PC-3 (cell line): ENCODE measurements at regions not wholly inside any gene's neighbourhood (a gene's known extent, or its start where the extent isn't known, plus 50 kb on each side); places are given as distances from the start of the nearest gene placed in this dataset.
"Not testable (repeated sequence)": the region's sequence is repeated elsewhere in the genome, so short reads cannot be mapped to it uniquely, and the experiment has no call there.

Experiments
- ATAC-seq: fragments of 200-7000 bp; cut with Tn5 transposase; 2 replicates; pipeline ENCODE4 v1.9.1; 2020; ENCODE audit warnings: mild to moderate bottlenecking, moderate library complexity
- BruUV-seq: library from RNA; stranded (reverse); fragments of 400-500 nt; replicated peaks from 2 replicates; lab custom pipeline; 2021; lab: Mats Ljungman, UMichigan
- CTCF ChIA-PET: fragments of 300-600 bp; sonication (Branson Sonifier 250); formaldehyde crosslinking; loops from one replicate; lab custom pipeline; 2022; ENCODE audit warnings: antibody characterized with exemption; lab: Charles Lee
- POLR2A ChIA-PET: fragments of 300-600 bp; sonication (Branson Sonifier 250); formaldehyde crosslinking; loops from one replicate; lab custom pipeline; 2022; ENCODE audit warnings: antibody characterized with exemption; ENCODE audit not compliant: unreplicated experiment; lab: Charles Lee
- DNase-seq: peaks from one replicate; pipeline ENCODE4 v3.0.0-alpha.2; 2015
- H2AFZ ChIP-seq: fragments of 300-600 bp; sonication (generic); 2 replicates; pipeline ENCODE4 v1.6.0; 2016; ENCODE audit warnings: antibody characterized with exemption, low read length
- H3F3A ChIP-seq: fragments of 300-600 bp; sonication (generic); one replicate; pipeline ENCODE4 v1.6.0; 2017; ENCODE audit warnings: antibody characterized with exemption, low read length, control low read depth, mild to moderate bottlenecking; ENCODE audit not compliant: unreplicated experiment
- H3K27ac ChIP-seq: fragments of 300-600 bp; sonication (generic); 2 replicates; pipeline ENCODE4 v1.5.1; 2016; ENCODE audit warnings: mild to moderate bottlenecking, low read length
- H3K27me3 ChIP-seq: fragments of 300-600 bp; sonication (generic); 2 replicates; pipeline ENCODE4 v1.6.1; 2016; ENCODE audit warnings: low read length, mixed read lengths
- H3K36me3 ChIP-seq: fragments of 300-600 bp; sonication (generic); 2 replicates; pipeline ENCODE4 v1.6.1; 2016; ENCODE audit warnings: low read depth, mixed run types, low read length, mixed read lengths
- H3K4me1 ChIP-seq: fragments of 300-600 bp; sonication (generic); 2 replicates; pipeline ENCODE4 v1.5.1; 2016; ENCODE audit warnings: low read length; ENCODE audit not compliant: insufficient read depth
- H3K4me2 ChIP-seq: fragments of 300-600 bp; sonication (generic); 2 replicates; pipeline ENCODE4 v1.6.0; 2016; ENCODE audit warnings: low read length
- H3K4me3 ChIP-seq: fragments of 300-600 bp; sonication (generic); 2 replicates; pipeline ENCODE4 v1.5.1; 2016; ENCODE audit warnings: mild to moderate bottlenecking, low read length, mixed read lengths
- H3K79me2 ChIP-seq: fragments of 300-600 bp; sonication (generic); 2 replicates; pipeline ENCODE4 v1.6.1; 2017; ENCODE audit warnings: low read length, mixed read lengths
- H3K9ac ChIP-seq: fragments of 300-600 bp; sonication (generic); 2 replicates; pipeline ENCODE4 v1.6.0; 2016; ENCODE audit warnings: mild to moderate bottlenecking, low read length
- H3K9me2 ChIP-seq: fragments of 300-600 bp; sonication (generic); replicated peaks from 2 replicates; pipeline ENCODE4 v1.6.1; 2016; ENCODE audit warnings: mixed run types, low read length, mixed read lengths
- H3K9me3 ChIP-seq: fragments of 300-600 bp; sonication (generic); 2 replicates; pipeline ENCODE4 v1.6.1; 2016; ENCODE audit warnings: low read length, mixed read lengths
- H4K20me1 ChIP-seq: fragments of 300-600 bp; sonication (generic); 2 replicates; pipeline ENCODE4 v1.6.1; 2016; ENCODE audit warnings: low read length, mixed read lengths
- intact Hi-C: fragments of 100-400 bp; cut with micrococcal nuclease; formaldehyde crosslinking; loops from 2 replicates; pipeline ENCODE4 v1.9.0; 2023

DNA sequence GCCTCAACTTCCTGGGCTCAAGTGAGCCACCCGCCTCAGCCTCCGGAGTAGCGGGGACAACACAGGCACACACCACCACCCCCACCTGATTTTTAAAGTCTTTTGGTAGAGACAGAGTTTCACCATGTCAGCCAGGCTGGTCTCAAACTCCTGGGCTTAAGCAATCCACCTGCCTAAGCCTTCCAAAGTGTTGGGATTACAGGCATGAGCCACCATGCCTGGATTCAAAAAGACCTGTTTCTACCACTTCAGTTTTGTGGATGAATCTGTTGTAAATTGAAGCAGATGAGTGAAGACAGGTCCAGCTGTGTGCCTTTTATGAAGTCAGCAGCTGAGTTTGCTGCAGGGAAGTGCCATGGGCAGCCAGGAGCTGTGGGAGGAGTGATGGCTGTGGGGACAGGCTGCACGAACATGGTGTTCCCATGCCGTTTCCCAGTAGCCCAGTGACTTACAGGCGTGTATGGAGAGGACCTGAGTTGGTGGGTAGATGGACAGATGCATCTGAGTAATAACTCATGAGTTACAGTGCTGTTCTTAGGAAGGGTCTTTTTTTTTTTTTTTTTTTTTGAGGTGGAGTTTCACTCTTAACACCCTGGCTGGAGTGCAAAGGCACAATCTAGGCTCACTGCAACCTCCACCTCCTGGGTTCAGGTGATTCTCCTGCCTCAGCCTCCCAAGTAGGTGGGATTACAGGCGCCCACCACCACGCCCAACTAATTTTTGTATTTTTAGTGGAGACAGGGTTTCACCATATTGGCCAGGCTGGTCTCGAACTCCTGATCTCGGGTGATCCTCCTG, 122.5 kb upstream of the TPTE start:
- H3K79me2 ChIP-seq, ATAC-seq, H3K27me3 ChIP-seq, H3F3A ChIP-seq, H3K27ac ChIP-seq, H3K4me1 ChIP-seq, H3K9me2 ChIP-seq, H2AFZ ChIP-seq, H3K9ac ChIP-seq, BruUV-seq, POLR2A ChIA-PET, H3K4me2 ChIP-seq, H4K20me1 ChIP-seq, intact Hi-C loops, H3K4me3 ChIP-seq, CTCF ChIA-PET, DNase-seq, H3K36me3 ChIP-seq: not testable (repeated sequence)
- peaks cover 13% of the 10 kb centered on the region for H3K9me3 ChIP-seq

DNA sequence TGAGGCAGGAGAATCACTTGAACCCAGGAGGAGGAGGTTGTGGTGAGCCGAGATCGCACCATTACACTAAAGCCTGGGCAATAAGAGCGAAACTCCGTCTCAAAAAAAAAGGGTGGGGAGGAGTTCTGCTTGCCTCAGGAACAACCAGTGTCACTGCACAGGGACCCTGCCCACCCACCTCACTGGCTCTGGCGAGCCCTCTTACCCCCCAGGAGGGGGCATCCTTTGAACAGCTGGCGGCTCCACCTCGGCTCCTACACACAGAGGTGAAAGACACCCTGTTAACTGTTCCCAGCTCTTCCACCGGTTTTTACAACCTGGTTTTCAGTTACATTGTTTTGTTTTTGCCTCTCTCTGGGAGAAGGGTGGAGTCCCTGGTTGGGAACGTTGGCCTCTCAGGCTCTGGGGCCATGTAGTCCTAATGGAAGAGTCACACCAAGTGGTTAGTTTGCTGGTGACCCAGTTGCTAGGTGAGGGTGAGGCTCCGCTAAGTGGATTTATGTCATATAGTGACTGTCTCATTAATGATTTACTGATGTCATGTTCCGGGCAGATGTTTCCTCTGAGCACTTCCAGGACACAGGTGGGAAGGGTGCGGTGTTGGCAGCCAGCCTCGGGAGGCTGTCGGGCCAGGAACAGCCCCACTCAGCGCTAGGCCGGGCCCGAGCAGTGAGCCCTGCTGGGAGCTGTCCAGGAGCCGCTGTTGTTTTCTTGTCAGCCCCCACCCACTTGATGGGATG, 120.6 kb upstream of the TPTE start:
- POLR2A ChIA-PET, H3K27ac ChIP-seq, H3K4me2 ChIP-seq, H4K20me1 ChIP-seq, ATAC-seq, H3K4me3 ChIP-seq, H3K9me2 ChIP-seq, H3K27me3 ChIP-seq, intact Hi-C loops, H3K79me2 ChIP-seq, H3K36me3 ChIP-seq, H3K9me3 ChIP-seq, H2AFZ ChIP-seq, H3K9ac ChIP-seq, BruUV-seq, H3F3A ChIP-seq, H3K4me1 ChIP-seq, CTCF ChIA-PET: not testable (repeated sequence)
- DNase-seq: peak; percentile 7

DNA sequence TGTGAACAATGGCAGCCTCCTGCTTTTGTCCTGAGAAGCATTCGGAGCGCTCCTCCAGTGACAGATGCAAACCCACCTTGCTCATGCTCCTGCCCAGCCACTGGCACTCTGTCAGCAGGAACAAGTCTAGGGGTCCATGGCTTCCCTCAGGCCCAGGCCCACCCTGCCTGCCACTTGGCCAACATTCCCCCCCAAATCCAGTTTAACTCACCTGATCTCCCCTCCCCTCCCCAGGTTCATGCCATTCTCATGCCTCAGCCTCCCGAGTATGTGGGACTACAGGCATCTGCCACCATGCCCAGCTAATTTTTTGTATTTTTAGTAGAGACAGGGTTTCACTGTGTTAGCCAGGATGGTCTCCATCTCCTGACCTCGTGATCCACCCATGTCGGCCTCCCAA, 118.9 kb upstream of the TPTE start:
- POLR2A ChIA-PET, DNase-seq, ATAC-seq, H2AFZ ChIP-seq, BruUV-seq, intact Hi-C loops, H3K9me2 ChIP-seq, H3K4me3 ChIP-seq, H3K79me2 ChIP-seq, H3F3A ChIP-seq, H3K9me3 ChIP-seq, H3K36me3 ChIP-seq, H4K20me1 ChIP-seq, H3K4me2 ChIP-seq, H3K4me1 ChIP-seq, H3K27me3 ChIP-seq, H3K27ac ChIP-seq, H3K9ac ChIP-seq, CTCF ChIA-PET: not testable (repeated sequence)

DNA sequence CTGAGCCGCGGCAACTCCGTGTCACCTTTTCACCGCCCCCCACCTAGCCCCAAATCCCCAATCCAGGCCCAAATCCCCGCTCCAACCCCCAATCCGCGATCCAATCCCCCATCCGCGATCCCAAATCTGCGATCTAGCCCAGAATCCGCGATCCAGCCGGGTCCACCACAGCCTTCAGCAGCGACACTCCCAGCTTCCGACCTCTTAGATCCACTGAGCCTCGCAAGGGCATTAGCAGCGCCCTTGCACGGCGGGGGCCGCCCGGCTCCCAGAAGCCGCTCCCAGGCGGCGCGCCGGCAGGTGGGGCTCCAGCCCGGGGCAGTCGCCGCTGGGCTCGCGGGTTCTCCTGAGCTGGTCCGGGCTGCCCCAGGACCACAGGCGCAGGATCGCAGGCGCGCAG, 116.1 kb upstream of the TPTE start:
- BruUV-seq, POLR2A ChIA-PET: not testable (repeated sequence)

DNA sequence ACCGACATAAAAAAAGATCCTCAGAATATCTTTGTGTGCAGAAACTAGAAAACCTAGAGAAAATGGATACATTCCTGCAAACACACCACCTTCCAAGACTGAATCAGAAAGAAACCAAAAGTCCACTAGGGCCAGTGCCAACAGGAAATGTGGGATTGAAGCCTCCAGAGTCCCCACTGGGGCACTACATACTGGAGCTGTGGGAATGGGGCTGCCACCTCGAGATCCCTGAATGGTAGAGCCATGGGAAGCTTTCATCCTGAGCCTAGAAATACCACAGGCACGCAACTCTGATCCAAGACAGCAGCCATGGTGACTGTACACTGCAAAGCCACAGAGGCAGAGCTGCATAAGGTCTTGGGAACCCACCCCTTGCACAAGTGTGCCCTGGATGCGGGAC, 111.6 kb upstream of the TPTE start:
- H3K4me2 ChIP-seq, ATAC-seq, BruUV-seq, H3K36me3 ChIP-seq, H3K9ac ChIP-seq, CTCF ChIA-PET, H3K9me3 ChIP-seq, H4K20me1 ChIP-seq, H3K4me3 ChIP-seq, H3K27ac ChIP-seq, H3K79me2 ChIP-seq, POLR2A ChIA-PET, intact Hi-C loops, H3K4me1 ChIP-seq, H3K27me3 ChIP-seq, H2AFZ ChIP-seq, H3F3A ChIP-seq, H3K9me2 ChIP-seq, DNase-seq: not testable (repeated sequence)

More for the DNA sequence above, 116.1 kb upstream of the TPTE start:
- H3K4me3 ChIP-seq, H2AFZ ChIP-seq, DNase-seq, H3K27ac ChIP-seq, ATAC-seq, CTCF ChIA-PET, H3K27me3 ChIP-seq, H3K9me2 ChIP-seq, H3K9me3 ChIP-seq, H3F3A ChIP-seq, intact Hi-C loops, H3K9ac ChIP-seq, H3K79me2 ChIP-seq, H3K4me1 ChIP-seq, H4K20me1 ChIP-seq, H3K36me3 ChIP-seq, H3K4me2 ChIP-seq: not testable (repeated sequence)

DNA sequence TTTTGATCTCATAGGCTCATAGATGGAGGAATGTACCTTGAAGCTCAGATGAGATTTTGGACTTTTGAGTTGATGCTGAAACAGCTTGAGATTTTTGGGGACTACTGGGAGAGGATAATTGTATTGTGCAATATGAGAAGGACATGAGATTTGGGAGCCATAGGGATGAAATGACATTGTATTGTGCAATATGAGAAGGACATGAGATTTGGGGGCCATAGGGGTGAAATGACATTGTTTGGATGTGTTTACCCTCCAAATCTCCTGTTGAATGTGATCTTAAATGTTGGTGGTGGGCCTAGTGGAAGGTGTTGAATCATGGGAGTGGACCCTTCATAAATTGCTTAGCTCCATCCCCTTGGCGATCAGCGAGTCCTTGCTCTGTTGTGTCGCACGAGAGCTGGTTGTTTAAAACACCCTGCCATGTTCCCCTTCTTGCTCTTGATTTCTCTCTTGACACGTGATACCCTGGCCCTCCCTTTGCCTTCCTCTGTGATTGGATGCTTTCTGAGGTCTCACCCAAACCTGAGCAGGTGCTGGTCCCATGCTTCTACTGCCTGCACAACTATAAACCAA, 110.9 kb upstream of the TPTE start:
- H4K20me1 ChIP-seq, H3K9ac ChIP-seq, H2AFZ ChIP-seq, H3K9me3 ChIP-seq, H3K4me1 ChIP-seq, H3K27me3 ChIP-seq, H3K36me3 ChIP-seq, H3K4me3 ChIP-seq, DNase-seq, H3K79me2 ChIP-seq, POLR2A ChIA-PET, ATAC-seq, intact Hi-C loops, CTCF ChIA-PET, H3K27ac ChIP-seq, BruUV-seq, H3K4me2 ChIP-seq, H3F3A ChIP-seq, H3K9me2 ChIP-seq: not testable (repeated sequence)
